ENCODE measurements at regions not wholly inside any gene's neighbourhood (a gene's known extent, or its start where the extent isn't known, plus 50 kb on each side); places are given as distances from the start of the nearest gene placed in this dataset.

DNA sequence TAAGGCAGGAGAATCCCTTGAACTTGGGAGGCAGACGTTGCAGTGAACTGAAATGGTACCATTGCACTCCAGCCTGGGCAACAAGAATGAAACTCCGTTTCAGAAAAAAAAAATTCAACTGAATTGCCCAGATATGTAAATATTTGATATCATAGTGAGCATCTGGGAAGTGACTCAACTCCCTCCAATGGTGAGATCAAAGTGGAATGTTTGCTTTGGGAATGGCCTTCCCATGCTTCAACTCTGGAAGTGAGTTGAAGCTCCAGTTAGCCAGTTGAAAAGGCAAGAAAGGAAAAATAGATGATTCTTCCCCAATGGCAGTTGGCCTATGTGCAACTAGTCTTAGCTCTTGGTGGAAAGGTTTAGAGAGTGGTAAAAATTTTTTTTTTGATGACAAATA lies 131.6 kb upstream of the CMC1 start:
- Histone ChIP-seq H3K36me3 (replicated peaks in 1 of 2; ENCODE audit: control insufficient read depth in 2 of 2, insufficient read depth in 2 of 2, low read length in 2 of 2) (no peaks in the 10 kb centered on the region), H3K27ac (replicated peaks; ENCODE audit: low read length) (no peak overlapping the region), H3K23ac (ENCODE audit: low read depth, low read length, poor library complexity) (no peak overlapping the region), H3K18ac (ENCODE audit: low read length) (no peak overlapping the region), H2BK5ac (ENCODE audit: low read length) (no peak overlapping the region), H2BK15ac (ENCODE audit: low read length) (no peak overlapping the region), H3K4me1 (ENCODE audit: control insufficient read depth in 2 of 2, insufficient read depth in 1 of 2, low read depth in 1 of 2, low read length in 2 of 2) (no peaks in the 10 kb centered on the region), H3K9ac (ENCODE audit: low read depth, low read length, poor library complexity) (no peak overlapping the region), H3K4me3 (ENCODE audit: low read length in 2 of 2) (no peak overlapping the region), H3K27me3 (ENCODE audit: control insufficient read depth in 3 of 3, insufficient read depth in 3 of 3, low read depth in 1 of 3, low read length in 3 of 3) (no peaks in the 10 kb centered on the region), H3K9me3 (replicated peaks in 1 of 2; ENCODE audit: control insufficient read depth in 2 of 2, insufficient read depth in 1 of 2, low read depth in 1 of 2, low read length in 2 of 2) (peaks cover 0 to 1% of the 10 kb centered on the region in 2 donors), H3K14ac (ENCODE audit: low read length) (no peak overlapping the region), H2AK5ac (ENCODE audit: low read depth, low read length) (no peak overlapping the region), H2BK12ac (ENCODE audit: low read length) (no peak overlapping the region), H4K91ac (ENCODE audit: low read depth, low read length, poor library complexity) (no peak overlapping the region), H4K8ac (ENCODE audit: low read depth, low read length) (no peak overlapping the region), H3K79me1 (ENCODE audit: low read depth, low read length) (no peaks in the 10 kb centered on the region), H3K4me2 (ENCODE audit: insufficient read depth, low read length, poor library complexity, severe bottlenecking) (no peak overlapping the region), H3K4ac (ENCODE audit: low read length) (no peak overlapping the region), H2AFZ (ENCODE audit: low read length) (no peak overlapping the region), H2BK120ac (ENCODE audit: low read depth, low read length) (no peak overlapping the region)
- WGBS, 2 donors (ENCODE audit: extremely low coverage in 2 of 2, insufficient read length in 2 of 2, insufficient replicate concordance in 1 of 2), result no CpG with 5 or more reads among the region's 2 CpGs
- DNase-seq (ENCODE audit: low spot score), result no peak

GRCh38 chr3:28110869-28111268 lies 130.6 kb upstream of the CMC1 start:
- Histone ChIP-seq H3K27me3 (ENCODE audit: control insufficient read depth in 3 of 3, insufficient read depth in 3 of 3, low read depth in 1 of 3, low read length in 3 of 3) (no peaks in the 10 kb centered on the region), H3K9ac (ENCODE audit: low read depth, low read length, poor library complexity) (no peak overlapping the region), H3K27ac (replicated peaks; ENCODE audit: low read length) (no peak overlapping the region), H3K79me1 (ENCODE audit: low read depth, low read length) (no peaks in the 10 kb centered on the region), H3K4ac (ENCODE audit: low read length) (no peak overlapping the region), H4K91ac (ENCODE audit: low read depth, low read length, poor library complexity) (no peak overlapping the region), H3K14ac (ENCODE audit: low read length) (no peak overlapping the region), H3K18ac (ENCODE audit: low read length) (no peak overlapping the region), H3K4me3 (ENCODE audit: low read length in 2 of 2) (no peak overlapping the region), H3K4me1 (ENCODE audit: control insufficient read depth in 2 of 2, insufficient read depth in 1 of 2, low read depth in 1 of 2, low read length in 2 of 2) (no peaks in the 10 kb centered on the region), H2AFZ (ENCODE audit: low read length) (no peak overlapping the region), H4K8ac (ENCODE audit: low read depth, low read length) (no peak overlapping the region), H2BK12ac (ENCODE audit: low read length) (no peak overlapping the region), H3K9me3 (replicated peaks in 1 of 2; ENCODE audit: control insufficient read depth in 2 of 2, insufficient read depth in 1 of 2, low read depth in 1 of 2, low read length in 2 of 2) (peaks cover 0 to 1% of the 10 kb centered on the region in 2 donors), H3K23ac (ENCODE audit: low read depth, low read length, poor library complexity) (no peak overlapping the region), H2BK120ac (ENCODE audit: low read depth, low read length) (no peak overlapping the region), H3K4me2 (ENCODE audit: insufficient read depth, low read length, poor library complexity, severe bottlenecking) (no peak overlapping the region), H2BK5ac (ENCODE audit: low read length) (no peak overlapping the region), H2AK5ac (ENCODE audit: low read depth, low read length) (no peak overlapping the region), H2BK15ac (ENCODE audit: low read length) (no peak overlapping the region), H3K36me3 (replicated peaks in 1 of 2; ENCODE audit: control insufficient read depth in 2 of 2, insufficient read depth in 2 of 2, low read length in 2 of 2) (no peaks in the 10 kb centered on the region)
- DNase-seq (ENCODE audit: low spot score), result no peak

GRCh38 chr3:28114893-28115292 lies 126.5 kb upstream of the CMC1 start:
- Histone ChIP-seq H2BK12ac (ENCODE audit: low read length) (no peak overlapping the region), H3K4me1 (ENCODE audit: control insufficient read depth in 2 of 2, insufficient read depth in 1 of 2, low read depth in 1 of 2, low read length in 2 of 2) (no peaks in the 10 kb centered on the region), H4K91ac (ENCODE audit: low read depth, low read length, poor library complexity) (no peak overlapping the region), H3K23ac (ENCODE audit: low read depth, low read length, poor library complexity) (no peak overlapping the region), H2AFZ (ENCODE audit: low read length) (no peak overlapping the region), H3K36me3 (replicated peaks in 1 of 2; ENCODE audit: control insufficient read depth in 2 of 2, insufficient read depth in 2 of 2, low read length in 2 of 2) (no peaks in the 10 kb centered on the region), H3K14ac (ENCODE audit: low read length) (no peak overlapping the region), H2BK5ac (ENCODE audit: low read length) (no peak overlapping the region), H3K27ac (replicated peaks; ENCODE audit: low read length) (no peak overlapping the region), H3K9me3 (replicated peaks in 1 of 2; ENCODE audit: control insufficient read depth in 2 of 2, insufficient read depth in 1 of 2, low read depth in 1 of 2, low read length in 2 of 2) (peaks cover 0 to 1% of the 10 kb centered on the region in 2 donors), H3K18ac (ENCODE audit: low read length) (no peak overlapping the region), H4K8ac (ENCODE audit: low read depth, low read length) (no peak overlapping the region), H2BK120ac (ENCODE audit: low read depth, low read length) (no peak overlapping the region), H3K4ac (ENCODE audit: low read length) (no peak overlapping the region), H3K79me1 (ENCODE audit: low read depth, low read length) (no peaks in the 10 kb centered on the region), H2BK15ac (ENCODE audit: low read length) (no peak overlapping the region), H3K4me3 (ENCODE audit: low read length in 2 of 2) (no peak overlapping the region), H2AK5ac (ENCODE audit: low read depth, low read length) (no peak overlapping the region), H3K4me2 (ENCODE audit: insufficient read depth, low read length, poor library complexity, severe bottlenecking) (no peak overlapping the region), H3K27me3 (ENCODE audit: control insufficient read depth in 3 of 3, insufficient read depth in 3 of 3, low read depth in 1 of 3, low read length in 3 of 3) (no peaks in the 10 kb centered on the region), H3K9ac (ENCODE audit: low read depth, low read length, poor library complexity) (no peak overlapping the region)
- no CpG with 5 or more reads among the region's 4 CpGs for WGBS, 2 donors (ENCODE audit: extremely low coverage in 2 of 2, insufficient read length in 2 of 2, insufficient replicate concordance in 1 of 2)
- no peak for DNase-seq (ENCODE audit: low spot score)

DNA sequence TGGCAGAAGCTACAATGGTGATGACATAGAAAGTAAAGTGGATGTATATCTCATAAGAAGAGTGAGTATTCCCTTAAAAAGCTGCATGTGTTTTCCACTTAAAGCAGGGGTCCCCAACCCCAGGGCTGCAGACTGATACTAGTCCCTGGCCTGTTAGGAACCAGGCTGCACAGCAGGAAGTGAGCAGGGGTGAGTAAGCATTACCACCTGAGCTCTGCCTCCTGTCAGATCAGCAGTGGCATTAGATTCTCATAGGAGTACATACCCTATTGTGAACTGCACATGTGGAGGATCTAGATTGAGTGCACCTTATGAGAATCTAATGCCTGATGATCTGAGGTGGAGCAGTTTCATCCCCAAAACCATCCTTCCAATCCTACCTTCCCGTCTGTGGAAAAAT lies 126.1 kb upstream of the CMC1 start:
- H3K27me3 ChIP-seq (ENCODE audit: control insufficient read depth in 3 of 3, insufficient read depth in 3 of 3, low read depth in 1 of 3, low read length in 3 of 3), result no peaks in the 10 kb centered on the region
- no peaks in the 10 kb centered on the region for H3K79me1 ChIP-seq (ENCODE audit: low read depth, low read length)
- no peak overlapping the region for H3K9ac ChIP-seq (ENCODE audit: low read depth, low read length, poor library complexity)
- H2BK120ac ChIP-seq (ENCODE audit: low read depth, low read length), result no peak overlapping the region
- no peak overlapping the region for H3K18ac ChIP-seq (ENCODE audit: low read length)
- no peak overlapping the region for H2BK5ac ChIP-seq (ENCODE audit: low read length)
- H4K8ac ChIP-seq (ENCODE audit: low read depth, low read length), result no peak overlapping the region
- H3K4ac ChIP-seq (ENCODE audit: low read length), result no peak overlapping the region
- H2BK15ac ChIP-seq (ENCODE audit: low read length), result no peak overlapping the region
- H3K4me2 ChIP-seq (ENCODE audit: insufficient read depth, low read length, poor library complexity, severe bottlenecking), result no peak overlapping the region
- H2AK5ac ChIP-seq (ENCODE audit: low read depth, low read length), result no peak overlapping the region
- no peak overlapping the region for H2BK12ac ChIP-seq (ENCODE audit: low read length)
- no CpG with 5 or more reads among the region's 1 CpG for WGBS, 2 donors (ENCODE audit: extremely low coverage in 2 of 2, insufficient read length in 2 of 2, insufficient replicate concordance in 1 of 2)
- H3K36me3 ChIP-seq (replicated peaks in 1 of 2; ENCODE audit: control insufficient read depth in 2 of 2, insufficient read depth in 2 of 2, low read length in 2 of 2), result no peaks in the 10 kb centered on the region
- H3K4me3 ChIP-seq (ENCODE audit: low read length in 2 of 2), result no peak overlapping the region
- H4K91ac ChIP-seq (ENCODE audit: low read depth, low read length, poor library complexity), result no peak overlapping the region
- no peak overlapping the region for H3K27ac ChIP-seq (replicated peaks; ENCODE audit: low read length)
- H3K9me3 ChIP-seq (replicated peaks in 1 of 2; ENCODE audit: control insufficient read depth in 2 of 2, insufficient read depth in 1 of 2, low read depth in 1 of 2, low read length in 2 of 2), result peaks cover 0 to 1% of the 10 kb centered on the region in 2 donors
- H3K4me1 ChIP-seq (ENCODE audit: control insufficient read depth in 2 of 2, insufficient read depth in 1 of 2, low read depth in 1 of 2, low read length in 2 of 2), result no peaks in the 10 kb centered on the region
- no peak for DNase-seq (ENCODE audit: low spot score)
- no peak overlapping the region for H2AFZ ChIP-seq (ENCODE audit: low read length)
- no peak overlapping the region for H3K14ac ChIP-seq (ENCODE audit: low read length)
- no peak overlapping the region for H3K23ac ChIP-seq (ENCODE audit: low read depth, low read length, poor library complexity)
